ENCODE measurements at regions not wholly inside any gene's neighbourhood (a gene's known extent, or its start where the extent isn't known, plus 50 kb on each side); places are given as distances from the start of the nearest gene placed in this dataset.

DNA sequence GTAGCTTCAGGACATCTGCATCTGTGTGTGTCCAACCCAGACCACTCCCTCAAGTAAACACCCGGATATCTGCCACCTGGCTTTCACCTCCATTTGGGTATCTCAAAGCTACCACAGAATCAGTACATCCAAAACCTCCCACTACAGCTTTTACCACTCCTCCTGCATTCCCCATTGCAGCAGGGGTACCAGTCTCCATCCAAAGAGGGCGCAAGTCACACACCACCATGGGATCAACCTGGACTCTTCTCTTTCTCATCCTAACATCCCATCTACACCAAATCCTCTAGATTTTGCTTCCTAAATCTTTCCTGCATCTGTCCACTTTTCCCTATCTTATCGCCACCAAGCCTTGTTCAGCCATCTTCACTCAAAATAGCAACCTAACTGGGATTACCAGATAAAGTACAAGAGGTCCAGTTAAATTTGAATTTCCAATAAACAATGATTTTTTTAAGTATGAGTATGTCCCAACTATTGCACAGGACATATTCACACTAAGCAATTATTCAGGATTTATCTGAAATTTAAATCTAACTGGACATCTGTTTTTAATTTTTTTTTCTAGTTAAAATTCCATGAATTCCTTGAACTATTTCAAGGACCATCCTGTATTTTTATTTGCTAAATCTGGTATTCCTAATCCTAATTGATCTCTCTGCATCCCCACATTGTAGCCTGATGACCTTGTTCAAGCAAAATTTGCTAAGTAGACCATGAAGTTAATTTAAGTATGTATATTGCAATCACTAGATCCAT lies 164.3 kb upstream of the MLN start:
- no peak for DNase-seq

DNA sequence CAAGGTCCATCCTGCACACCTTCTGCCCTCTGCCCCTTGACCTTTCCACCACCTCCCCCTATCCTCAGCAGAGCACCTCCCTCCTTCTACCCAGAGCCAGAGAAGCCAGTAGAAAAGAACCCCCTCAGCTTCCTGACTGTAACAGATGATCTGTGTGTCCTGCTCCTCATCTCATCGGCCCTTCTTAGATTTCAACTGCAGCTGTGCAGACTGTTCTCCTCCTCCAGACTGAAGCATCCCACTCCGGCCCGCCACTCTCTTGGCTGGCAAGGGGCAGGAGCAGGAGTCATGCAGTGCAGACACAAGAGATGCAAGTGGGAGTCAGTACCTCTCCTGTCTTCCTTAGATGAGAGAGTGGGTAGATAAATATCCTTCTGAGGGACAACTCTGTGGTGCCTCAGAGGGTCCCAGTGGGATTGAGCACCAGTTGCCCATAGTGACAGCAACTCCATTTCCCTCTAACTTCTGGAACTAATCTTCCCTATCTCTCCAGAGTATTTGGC lies 163.5 kb upstream of the MLN start:
- DNase-seq, result no peak

DNA sequence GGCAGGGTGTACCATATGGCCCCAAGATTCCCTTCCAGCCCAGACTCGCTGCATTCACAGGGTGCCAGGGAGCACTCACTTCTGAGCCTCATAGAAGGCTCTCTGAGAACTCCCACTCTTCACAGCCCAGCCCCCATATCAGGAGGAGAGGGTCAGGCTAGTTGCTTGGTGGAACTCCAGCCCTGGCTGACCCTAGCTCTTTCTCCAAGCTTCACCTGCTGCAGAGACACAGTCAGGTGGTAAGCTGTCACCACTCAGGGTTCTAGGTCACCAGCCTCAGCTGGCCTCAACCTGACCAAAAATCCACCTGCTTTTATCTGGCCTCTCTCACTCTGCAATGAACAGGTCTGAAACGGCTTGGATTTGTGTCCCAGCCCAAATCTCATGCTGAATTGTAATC lies 162.7 kb upstream of the MLN start:
- DNase-seq, result no peak

DNA sequence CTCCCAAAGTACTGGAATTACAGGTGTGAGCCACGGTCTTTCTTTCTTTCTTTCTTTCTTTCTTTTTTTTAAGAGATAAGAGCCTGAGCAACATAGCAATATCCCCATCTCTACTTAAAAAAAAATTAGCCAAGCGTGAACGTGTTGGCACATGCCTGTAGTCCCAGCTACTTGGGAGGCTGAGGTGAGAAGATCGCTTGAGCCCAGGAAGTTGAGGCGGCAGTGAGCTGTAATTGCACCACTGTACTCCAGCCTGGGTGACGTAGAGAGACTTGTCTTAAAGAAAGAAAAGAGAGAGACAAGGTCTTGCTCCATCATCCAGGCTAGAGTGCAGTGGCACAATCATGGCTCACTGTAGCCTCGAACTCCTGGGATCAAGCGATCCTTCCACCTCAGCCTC lies 162.0 kb upstream of the MLN start:
- no peak for DNase-seq

DNA sequence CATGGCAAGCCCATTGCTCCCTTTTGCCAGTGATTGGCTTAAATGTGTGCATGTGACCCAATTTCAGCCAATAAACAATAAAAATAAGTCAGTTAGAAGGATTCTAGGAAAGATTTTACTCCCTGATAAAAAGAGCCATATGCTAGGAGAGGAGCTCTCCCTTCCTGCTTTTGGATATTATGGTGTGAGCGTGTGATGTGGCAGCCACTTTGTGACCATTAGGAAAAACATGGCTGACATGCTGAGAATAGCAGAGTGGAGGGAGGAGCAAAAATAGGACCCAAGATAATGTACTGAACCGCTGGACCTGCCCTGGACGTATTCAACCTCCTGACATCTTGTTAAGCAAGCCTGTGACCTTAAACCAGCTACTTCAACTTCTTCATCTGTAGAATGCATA lies 160.6 kb upstream of the MLN start:
- no peak for DNase-seq

DNA sequence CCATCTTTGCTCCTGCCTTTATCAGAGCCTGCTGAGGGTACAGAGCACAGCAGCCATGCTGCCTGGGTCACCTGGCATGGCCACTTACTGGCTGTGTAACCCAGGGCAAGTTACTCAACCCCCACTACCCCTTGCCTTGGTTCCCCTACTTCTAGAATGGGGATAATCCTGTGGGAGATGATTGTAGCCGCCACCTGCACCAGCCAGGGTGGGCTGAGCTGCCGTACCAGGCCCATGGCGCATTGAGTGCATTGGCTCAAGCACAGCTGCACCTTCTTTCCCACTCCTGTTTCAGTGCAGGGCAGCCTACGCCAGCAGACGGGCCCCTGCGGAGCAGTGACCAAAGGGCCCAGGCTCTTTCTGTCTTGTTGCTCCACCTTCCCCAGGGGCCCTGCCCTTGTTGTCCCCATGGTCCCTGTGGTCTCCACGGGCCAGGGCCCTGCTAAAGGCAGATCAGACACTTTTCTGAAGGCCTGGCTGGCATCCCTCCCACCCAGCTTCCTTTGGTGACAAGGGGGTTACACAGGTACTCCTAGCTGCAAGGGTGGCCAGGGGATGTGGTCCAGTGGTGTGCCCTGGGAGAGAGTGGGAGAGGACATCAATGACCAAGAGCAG lies 159.4 kb upstream of the MLN start:
- DNase-seq, result no peak

DNA sequence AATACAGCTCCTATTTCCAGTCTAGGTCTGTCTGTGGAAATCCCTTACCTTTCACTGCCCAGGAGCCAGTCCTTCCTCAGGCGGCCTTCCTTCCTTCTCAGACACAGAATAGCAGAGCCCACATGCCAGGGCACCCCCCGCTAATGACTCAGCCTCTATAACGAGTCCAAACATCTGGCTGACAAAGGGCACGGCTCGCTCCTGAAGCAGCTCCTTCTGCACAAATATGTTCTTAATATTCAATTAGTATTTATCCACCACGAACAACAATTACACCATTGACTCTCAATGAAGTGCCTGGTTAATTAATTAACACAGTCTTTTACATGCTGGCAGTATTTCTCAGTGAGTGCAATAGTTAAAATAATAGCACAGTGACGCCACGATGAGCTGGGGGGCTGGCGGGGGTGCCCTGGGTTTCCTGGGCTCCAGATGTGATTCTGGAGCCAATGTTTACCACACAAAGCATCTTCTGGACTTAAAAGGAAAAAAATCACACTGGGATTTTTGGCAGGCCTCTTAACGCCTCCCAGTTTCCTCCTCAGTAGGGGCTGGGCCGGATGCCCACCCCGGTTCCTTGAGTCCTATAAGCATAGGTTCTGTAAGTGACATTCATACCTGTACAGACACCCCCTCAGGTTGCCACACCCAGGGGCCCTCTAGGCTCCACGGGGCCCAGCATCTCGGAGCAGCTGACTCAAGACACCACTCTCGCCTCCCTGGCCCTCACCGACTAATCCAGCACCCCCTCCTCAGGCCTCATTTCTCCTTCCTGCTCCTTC lies 158.6 kb upstream of the MLN start:
- DNase-seq, result no peak

DNA sequence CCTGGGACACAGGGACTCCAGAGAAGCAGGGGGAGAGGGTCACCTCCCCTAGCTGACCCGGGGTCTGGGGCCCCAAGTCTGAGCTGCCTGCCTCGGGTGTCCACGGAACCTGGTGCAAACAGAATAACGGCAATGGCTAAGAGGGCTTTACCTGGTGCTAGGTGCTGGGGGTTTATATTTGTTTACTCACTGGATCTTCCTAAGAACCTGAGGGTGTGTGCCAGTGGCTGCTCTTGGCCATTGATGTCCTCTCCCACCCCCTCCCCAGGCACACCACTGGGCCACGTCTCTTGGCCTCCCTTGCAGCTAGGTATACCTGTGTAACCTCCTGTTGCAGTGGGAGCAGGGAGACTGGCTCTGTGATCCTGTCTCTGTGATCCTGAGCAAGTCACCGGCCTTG lies 157.9 kb upstream of the MLN start:
- no peak for DNase-seq

DNA sequence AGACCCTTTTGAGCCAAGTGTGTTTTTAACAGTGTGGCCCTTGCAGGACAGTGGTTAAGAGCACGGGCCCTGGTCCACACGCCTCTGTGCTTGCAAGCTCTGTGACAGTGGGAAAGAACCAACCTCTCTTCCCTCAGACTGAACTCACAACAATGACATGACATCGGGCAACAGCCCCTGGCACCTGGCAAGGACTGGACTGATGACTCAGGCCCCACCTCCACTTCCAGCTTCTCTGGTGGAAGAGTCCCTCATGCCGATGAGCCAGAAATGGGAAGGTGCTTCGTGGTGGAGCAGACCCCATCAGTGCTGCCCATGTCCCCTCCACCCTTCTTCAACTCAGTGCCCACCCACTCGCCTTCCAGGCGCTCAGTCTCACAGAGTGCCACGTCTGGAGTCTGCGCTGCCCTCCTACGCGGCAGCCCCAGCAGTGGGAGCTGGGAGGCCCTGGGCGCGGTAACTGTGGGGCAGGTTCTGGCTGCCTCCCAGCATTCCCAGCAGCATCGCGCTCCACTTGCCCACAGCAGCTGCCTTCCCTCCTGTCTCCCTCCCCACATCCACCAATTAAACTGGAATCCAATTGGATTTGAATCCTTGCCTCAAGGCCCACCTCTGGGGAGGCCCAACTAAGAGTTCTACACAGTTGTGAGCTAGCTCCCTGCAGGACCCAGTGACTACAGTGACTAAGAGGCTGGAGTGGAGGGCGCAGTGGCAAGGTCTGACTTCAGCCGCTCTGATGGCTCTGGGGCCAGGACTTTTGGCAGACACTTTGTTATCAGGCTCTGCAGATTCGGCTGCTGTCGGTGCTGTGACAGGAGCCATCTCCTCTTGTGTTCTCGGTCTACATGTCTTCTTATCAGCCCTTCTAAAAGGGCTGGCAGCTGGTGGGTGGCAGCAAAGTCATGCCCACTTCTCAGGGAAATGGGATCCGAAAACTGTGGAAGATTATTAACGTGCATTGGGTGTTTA lies 156.8 kb upstream of the MLN start:
- no peak for DNase-seq

DNA sequence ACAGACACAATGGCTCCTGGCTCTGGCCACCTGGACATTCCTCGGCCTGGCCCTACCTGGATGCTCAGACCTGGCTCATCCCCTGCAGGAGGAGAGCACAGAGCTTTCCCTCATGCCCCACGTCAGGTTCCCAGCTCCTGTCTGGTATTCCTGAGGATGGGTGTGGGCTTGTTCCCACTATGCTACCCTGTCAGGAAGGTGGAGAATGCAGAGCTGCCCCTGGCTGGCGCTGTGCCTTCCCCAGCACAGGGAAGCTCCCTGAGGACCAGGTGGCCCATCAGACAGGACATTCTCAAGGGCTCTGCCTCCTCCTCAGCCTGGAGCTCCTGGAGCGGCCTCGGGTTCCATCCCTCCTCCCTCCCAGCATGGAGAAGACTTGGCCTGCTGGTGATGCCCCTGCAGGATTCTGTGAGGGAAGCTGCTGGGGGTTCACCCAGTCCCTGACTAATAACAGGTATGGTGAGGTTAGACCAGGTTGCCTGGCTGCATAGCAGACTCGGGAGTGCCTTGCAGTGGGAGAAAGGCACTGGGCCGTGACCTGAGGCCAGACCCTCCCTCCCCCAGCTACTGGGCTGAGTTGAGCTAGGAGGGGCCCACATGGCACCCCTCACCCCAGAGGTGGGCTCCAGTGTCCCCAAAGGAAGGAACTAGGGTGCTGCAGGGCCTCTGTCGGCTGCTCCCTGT lies 156.0 kb upstream of the MLN start:
- no peak for DNase-seq

DNA sequence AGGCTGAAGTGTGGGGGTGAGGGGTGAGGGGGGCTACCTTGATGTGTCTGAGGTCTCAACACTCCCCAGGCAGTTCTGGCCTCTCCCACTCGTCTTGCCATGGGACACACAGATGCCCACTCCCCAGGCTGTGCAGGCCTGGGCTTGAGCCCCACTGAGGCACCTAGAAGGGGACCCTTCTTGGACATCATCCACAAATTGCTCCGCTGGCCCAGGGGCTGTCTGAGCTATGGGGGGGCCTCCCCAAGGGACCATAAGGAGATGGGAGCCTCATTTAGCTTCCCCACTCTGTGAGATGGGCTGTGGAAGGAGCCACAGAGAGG lies 155.5 kb upstream of the MLN start:
- no peak for DNase-seq

DNA sequence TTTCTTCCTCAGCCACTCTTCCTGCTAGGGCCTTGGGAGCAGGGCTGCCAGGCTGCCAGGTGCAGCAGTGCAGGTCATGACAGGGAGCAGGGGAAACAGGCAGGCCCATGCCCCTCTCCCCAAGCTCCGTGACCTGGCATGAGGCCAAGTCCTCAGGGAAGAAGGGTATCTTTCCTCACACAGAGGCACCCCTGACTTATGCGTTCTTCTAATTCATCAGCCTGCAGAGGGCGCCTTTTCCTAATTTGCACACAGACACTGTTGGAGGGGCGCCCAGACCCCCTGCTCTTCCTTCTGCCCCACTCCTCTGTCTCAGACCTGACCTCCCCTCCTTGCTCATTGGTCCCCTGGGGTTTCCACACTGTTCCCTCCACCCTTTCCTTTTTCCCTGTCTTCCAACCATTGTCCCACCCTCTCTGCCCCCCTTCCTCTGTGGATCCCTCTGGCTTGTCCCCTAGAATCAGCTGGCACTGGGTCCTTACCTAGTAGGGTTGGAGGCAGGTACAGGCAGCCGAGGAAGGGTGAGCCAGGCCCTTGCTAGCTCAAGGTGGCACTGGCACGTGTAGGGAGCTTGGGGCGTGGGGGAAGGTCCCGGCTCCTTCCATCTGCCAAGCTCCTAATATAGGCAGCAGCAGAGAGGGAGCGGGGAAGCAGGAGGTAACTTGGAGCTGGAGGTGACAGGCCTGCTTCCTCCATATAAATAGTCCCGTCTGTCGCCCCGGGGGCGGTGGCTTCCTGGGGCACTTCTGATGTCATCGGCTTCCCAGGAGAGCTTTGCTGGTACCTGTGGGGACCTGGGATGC lies 154.9 kb upstream of the MLN start:
- peak in 1 of 2 experiments; percentile 9 for DNase-seq

DNA sequence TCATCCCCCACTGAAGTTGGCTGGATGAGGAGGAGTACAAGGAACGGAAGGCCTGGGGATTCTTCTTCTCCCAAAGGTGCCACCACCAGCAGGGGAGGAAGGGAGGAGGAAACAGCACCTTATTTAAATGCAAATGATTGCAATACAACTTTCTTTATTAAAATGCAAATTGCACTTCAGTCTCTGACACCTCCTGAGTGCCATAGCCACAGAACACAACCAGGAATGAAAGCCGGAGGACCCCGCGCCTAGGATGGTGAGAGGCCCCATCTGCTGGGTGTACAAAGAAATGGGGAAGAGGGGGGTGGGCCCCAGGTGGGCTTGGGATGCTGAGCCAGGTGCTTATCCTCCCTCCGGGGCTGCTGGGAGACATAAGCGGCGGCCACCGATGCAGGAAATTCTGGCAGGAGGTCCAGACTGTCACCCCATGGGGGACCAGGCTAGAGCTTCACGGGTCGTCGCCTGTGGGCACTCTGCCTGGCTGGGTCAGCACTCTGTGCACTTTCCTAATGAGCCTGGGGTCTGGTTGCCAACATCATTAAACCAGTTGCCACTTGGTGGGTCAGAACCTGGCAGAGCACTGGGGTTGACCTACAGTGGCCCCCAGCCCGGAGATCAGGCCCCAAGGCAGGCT lies 154.2 kb upstream of the MLN start:
- no peak for DNase-seq

DNA sequence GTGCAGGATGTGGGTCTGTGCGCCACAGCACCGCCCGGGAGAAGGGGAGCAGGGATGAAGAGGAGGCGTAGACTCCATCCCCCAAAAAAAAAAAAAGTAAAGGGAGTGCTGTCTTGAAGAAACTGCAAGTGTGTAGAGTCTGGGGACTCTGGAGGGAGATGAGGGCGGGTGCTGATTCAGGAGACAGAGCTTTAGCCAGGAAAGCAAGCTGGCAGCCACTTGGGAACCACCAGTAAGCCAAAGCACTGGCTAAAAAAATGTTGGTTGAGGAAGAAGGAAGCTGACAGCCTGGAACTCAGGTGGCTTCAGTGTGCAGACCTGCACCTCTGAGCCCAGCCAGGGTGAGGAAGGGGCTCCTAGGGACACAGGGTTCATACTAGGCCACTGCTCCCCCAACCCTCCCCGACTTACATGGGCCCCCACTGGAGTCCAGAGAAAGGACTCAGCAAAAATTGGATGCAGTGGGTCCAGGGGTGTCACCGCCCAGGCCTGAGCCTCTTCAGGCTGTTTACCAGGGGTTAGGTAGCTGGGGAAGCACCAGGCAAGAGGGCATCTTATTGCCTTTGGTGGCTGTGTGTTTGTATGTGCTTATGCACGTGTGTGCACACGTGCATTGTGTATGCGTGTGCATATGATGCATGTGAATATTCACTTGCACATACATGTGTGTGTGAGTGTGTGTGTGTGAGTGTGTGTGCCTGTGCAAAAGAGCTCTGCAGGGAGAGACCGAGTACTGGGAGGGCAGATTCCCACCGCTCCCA lies 153.5 kb upstream of the MLN start:
- DNase-seq, result no peak

DNA sequence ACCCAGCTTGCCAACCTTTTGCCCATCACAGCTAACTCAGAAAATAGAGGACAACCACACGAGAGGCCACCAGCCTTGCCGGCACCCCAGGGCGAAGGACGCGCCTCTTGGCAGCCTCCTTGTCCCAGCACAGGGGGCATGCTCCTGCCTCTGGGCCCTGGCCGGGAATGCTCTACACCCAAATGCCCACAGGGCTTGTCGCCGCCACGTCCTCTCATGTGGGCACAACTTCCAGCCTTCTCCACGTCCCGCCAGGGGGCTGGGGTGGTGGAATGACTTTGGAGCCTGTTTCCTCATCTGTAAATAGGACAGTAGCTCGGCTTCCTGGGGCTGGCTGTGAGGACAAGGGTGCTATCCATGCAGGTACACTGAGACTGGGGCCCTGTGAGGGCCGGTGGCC lies 152.4 kb upstream of the MLN start:
- DNase-seq, result no peak

DNA sequence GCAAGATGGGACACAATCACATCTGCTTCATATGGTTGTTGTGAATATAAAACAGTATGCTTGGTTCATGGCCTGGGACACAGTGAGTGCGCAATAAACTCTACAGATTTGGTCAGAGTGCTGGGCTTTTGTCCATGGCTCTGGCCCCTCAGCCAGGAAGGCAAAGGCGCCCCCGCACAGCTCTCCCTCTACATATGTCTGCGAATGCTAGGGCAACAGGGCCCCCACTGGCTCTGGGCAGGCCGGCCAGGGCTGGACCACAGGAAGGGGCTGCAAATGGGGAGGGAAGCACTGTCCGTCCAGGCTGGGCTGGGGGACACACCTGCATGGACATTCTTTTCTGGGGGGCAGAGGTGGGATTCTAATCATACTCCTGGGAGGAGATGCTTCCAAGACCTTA lies 151.8 kb upstream of the MLN start:
- DNase-seq, result no peak

DNA sequence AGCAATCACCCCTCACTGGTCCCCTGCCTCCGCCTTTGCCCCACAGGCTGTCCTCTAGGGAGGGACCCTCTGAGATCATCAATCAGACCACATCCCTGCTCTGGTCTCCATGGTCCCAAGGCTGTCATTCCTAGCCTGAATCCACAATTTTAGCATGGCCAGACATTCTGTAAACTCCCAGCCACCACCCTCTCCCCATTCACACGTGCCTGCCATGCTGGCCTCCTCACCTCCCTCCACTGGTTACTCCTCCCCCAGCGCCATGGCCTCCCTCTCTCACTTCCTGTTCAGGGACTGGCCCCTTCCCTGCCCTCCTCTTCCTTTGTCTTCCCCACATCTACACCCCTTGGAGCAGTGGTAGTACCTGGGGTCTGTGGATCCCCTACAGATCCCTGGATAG lies 150.7 kb upstream of the MLN start:
- DNase-seq, result no peak

DNA sequence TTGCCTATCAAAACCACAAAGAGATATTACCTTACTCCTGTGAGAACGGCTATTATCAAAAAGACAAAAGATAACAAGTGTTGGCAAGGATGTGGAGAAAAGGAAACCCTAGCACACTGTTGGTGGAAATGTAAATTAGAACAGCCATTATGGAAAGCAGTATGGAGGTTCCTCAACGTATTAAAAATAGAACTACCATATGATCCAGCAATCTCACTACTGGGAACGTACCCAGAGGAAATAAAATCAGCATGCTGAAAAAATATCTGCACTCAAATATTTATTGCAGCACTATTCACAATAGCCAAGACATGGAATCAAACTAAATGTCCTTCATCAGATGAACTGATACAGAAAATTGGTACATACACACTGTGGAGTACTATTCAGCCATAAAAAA lies 149.4 kb upstream of the MLN start:
- no peak for DNase-seq

DNA sequence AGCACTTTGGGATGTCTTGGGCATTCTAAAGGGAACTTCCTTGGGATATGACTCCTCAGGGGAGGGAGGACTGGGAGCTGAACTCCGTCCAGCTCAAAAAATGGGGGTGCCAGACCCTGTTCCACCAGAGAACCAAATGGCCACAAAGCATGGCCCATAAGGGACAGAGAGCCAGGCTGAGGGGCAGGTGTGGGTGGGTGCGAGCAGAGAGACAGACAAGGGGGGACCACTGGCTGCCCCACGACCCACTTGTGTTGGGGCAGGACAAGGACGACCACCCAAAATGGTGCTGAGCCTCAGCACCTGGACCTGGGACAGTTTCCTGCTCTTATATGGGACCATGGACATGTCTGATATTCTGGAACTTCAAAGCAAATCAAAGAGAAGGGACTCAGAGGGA lies 148.2 kb upstream of the MLN start:
- DNase-seq, result no peak
